IPS-15b (cell line): ENCODE measurements at regions not wholly inside any gene's neighbourhood (a gene's known extent, or its start where the extent isn't known, plus 50 kb on each side); places are given as distances from the start of the nearest gene placed in this dataset.

Source experiments
- H3K27me3 ChIP-seq: one replicate; pipeline ENCODE4 v1.6.1; 2013; ENCODE audit warnings: low read length; ENCODE audit not compliant: control insufficient read depth, insufficient read depth
- H3K36me3 ChIP-seq: one replicate; pipeline ENCODE4 v1.6.1; 2013; ENCODE audit warnings: low read length; ENCODE audit not compliant: control insufficient read depth, insufficient read depth
- H3K4me1 ChIP-seq: one replicate; pipeline ENCODE4 v1.6.1; 2013; ENCODE audit warnings: mild to moderate bottlenecking, low read length; ENCODE audit not compliant: control insufficient read depth, insufficient read depth
- H3K4me3 ChIP-seq: one replicate; pipeline ENCODE4 v1.5.1; 2013; ENCODE audit warnings: low read depth, low read length
- H3K9ac ChIP-seq: one replicate; pipeline ENCODE4 v1.6.1; 2013; ENCODE audit warnings: low read depth, mild to moderate bottlenecking, low read length
- H3K9me3 ChIP-seq: one replicate; pipeline ENCODE4 v1.6.1; 2013; ENCODE audit warnings: mild to moderate bottlenecking, low read length; ENCODE audit not compliant: control insufficient read depth, insufficient read depth

GRCh38 chr1:187626056-187626455 lies 797.3 kb downstream of the PLA2G4A start:
- Histone ChIP-seq H3K27me3 (no peaks in the 10 kb centered on the region), H3K4me1 (peaks cover 28% of the 10 kb centered on the region), H3K36me3 (no peaks in the 10 kb centered on the region), H3K9me3 (peaks cover 10% of the 10 kb centered on the region), H3K9ac (no peak overlapping the region), H3K4me3 (no peak overlapping the region)

GRCh38 chr1:187627516-187627915 lies 798.8 kb downstream of the PLA2G4A start:
- no peaks in the 10 kb centered on the region for H3K36me3 ChIP-seq
- H3K27me3 ChIP-seq: no peaks in the 10 kb centered on the region
- H3K9ac ChIP-seq: no peak overlapping the region
- H3K4me3 ChIP-seq: no peak overlapping the region
- peaks cover 25% of the 10 kb centered on the region for H3K4me1 ChIP-seq
- H3K9me3 ChIP-seq: peaks cover 18% of the 10 kb centered on the region

DNA sequence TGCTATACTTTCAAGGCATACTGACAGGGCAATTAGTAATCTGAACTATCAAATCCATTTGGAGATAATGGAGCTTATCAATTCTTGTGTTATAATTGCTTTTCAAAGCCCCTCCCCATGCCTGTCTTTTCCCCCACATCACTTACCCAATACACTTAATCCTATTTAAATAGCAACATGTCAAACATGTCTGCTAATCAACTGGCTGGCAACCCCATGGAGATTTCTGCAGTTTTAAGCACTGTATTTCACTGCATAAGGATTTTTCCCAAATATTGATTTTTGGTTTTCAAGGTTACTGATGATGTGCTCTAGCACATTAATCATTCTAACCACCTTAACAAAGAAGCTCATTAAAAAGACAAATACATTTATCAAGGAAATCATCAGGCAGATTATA lies 800.3 kb downstream of the PLA2G4A start:
- H3K4me3 ChIP-seq: no peak overlapping the region
- no peaks in the 10 kb centered on the region for H3K36me3 ChIP-seq
- peaks cover 18% of the 10 kb centered on the region for H3K9me3 ChIP-seq
- peaks cover 19% of the 10 kb centered on the region for H3K4me1 ChIP-seq
- H3K9ac ChIP-seq: no peak overlapping the region
- H3K27me3 ChIP-seq: no peaks in the 10 kb centered on the region

- peaks cover 18% of the 10 kb centered on the region for H3K9me3 ChIP-seq
These were observed 802.1 kb downstream of the PLA2G4A start for GRCh38 chr1:187630653-187631380.

DNA sequence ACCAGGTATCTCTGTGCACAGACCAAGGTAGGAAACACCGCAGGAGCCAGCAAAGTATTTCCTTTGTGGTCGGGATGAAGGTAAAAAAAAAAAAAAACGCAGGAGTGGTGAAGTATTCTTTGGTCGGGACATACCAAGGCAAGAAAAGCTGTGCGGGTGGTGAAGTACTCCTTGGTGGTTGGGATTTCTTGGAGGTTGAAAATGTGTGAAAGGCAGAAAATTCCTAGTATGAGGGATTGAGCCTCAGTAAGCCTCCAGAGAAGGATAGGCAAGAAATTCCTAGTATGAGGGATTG lies 802.6 kb downstream of the PLA2G4A start:
- H3K9ac ChIP-seq: no peak overlapping the region
- peaks cover 3% of the 10 kb centered on the region for H3K4me1 ChIP-seq
- no peaks in the 10 kb centered on the region for H3K27me3 ChIP-seq
- H3K9me3 ChIP-seq: peaks cover 18% of the 10 kb centered on the region
- no peak overlapping the region for H3K4me3 ChIP-seq
- no peaks in the 10 kb centered on the region for H3K36me3 ChIP-seq

More at GRCh38 chr1:187630653-187631380, 802.1 kb downstream of the PLA2G4A start:
- Histone ChIP-seq H3K36me3 (no peaks in the 10 kb centered on the region), H3K4me3 (no peak overlapping the region), H3K4me1 (peaks cover 5% of the 10 kb centered on the region), H3K9ac (no peak overlapping the region), H3K27me3 (no peaks in the 10 kb centered on the region)

DNA sequence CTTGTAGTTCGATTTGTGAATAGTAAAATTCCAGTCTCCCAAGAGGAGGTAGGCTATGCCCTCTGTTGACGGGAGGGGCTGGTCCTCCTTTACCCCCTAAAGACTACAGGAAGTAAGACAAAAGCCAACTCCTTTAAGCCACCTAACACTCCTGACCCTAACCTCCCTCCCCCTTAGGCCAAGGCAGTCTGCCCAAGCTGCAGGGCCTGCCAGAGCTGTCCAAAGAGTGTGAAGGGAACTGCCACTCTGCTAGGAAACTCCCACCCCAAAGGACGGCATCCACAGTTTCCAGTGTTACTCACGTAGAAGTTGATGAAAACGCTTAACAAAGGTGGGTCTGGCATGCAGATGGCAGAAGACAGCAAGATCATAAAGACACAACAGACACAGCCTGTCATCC lies 803.2 kb downstream of the PLA2G4A start:
- no peak overlapping the region for H3K9ac ChIP-seq
- no peaks in the 10 kb centered on the region for H3K27me3 ChIP-seq
- H3K4me3 ChIP-seq: no peak overlapping the region

DNA sequence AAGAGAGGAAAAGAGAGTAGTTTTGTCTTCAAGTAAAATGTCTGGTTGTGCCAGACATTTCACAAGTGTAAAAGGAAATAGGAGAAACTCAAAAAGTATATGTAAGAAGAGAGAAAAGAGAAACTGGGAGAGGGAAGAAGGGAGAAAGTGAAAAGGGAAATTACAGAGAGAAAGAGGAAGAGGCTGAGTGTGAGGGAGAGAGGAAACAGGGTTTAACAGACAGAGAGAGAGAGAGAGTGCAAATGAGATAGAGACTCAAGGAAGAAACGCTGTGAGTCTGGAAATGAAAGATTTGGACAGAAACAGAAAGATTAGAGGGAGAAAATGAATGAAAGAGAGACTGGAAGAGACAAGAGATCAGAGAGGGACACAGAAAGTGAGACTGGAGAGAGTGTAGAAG lies 806.2 kb downstream of the PLA2G4A start:
- H3K4me1 ChIP-seq: no peaks in the 10 kb centered on the region
- H3K27me3 ChIP-seq: no peaks in the 10 kb centered on the region
- H3K36me3 ChIP-seq: no peaks in the 10 kb centered on the region
- H3K4me3 ChIP-seq: no peak overlapping the region
- H3K9ac ChIP-seq: no peak overlapping the region
- H3K9me3 ChIP-seq: peaks cover 23% of the 10 kb centered on the region

More for the DNA sequence above, 803.2 kb downstream of the PLA2G4A start:
- Histone ChIP-seq H3K4me1 (no peaks in the 10 kb centered on the region), H3K36me3 (no peaks in the 10 kb centered on the region), H3K9me3 (peaks cover 18% of the 10 kb centered on the region)

- no peak overlapping the region for H3K9ac ChIP-seq
- H3K4me1 ChIP-seq: no peaks in the 10 kb centered on the region
- H3K27me3 ChIP-seq: no peaks in the 10 kb centered on the region
- no peak overlapping the region for H3K4me3 ChIP-seq
- H3K9me3 ChIP-seq: peaks cover 9% of the 10 kb centered on the region
- H3K36me3 ChIP-seq: no peaks in the 10 kb centered on the region
These were observed 810.1 kb downstream of the PLA2G4A start for GRCh38 chr1:187638733-187639434.

- peaks cover 9% of the 10 kb centered on the region for H3K9me3 ChIP-seq
- H3K4me3 ChIP-seq: no peak overlapping the region
- no peaks in the 10 kb centered on the region for H3K36me3 ChIP-seq
- H3K27me3 ChIP-seq: no peaks in the 10 kb centered on the region
- no peaks in the 10 kb centered on the region for H3K4me1 ChIP-seq
- H3K9ac ChIP-seq: no peak overlapping the region
These were observed 812.3 kb downstream of the PLA2G4A start for GRCh38 chr1:187641015-187641414.

- Histone ChIP-seq H3K27me3 (no peaks in the 10 kb centered on the region), H3K4me3 (no peak overlapping the region), H3K4me1 (no peaks in the 10 kb centered on the region), H3K36me3 (no peaks in the 10 kb centered on the region), H3K9ac (no peak overlapping the region), H3K9me3 (peaks cover 9% of the 10 kb centered on the region)
These were observed 812.7 kb downstream of the PLA2G4A start for GRCh38 chr1:187641463-187641862.

- H3K9me3 ChIP-seq: peaks cover 9% of the 10 kb centered on the region
- no peak overlapping the region for H3K4me3 ChIP-seq
- H3K4me1 ChIP-seq: no peaks in the 10 kb centered on the region
- H3K27me3 ChIP-seq: no peaks in the 10 kb centered on the region
- no peak overlapping the region for H3K9ac ChIP-seq
- H3K36me3 ChIP-seq: no peaks in the 10 kb centered on the region
These were observed 813.2 kb downstream of the PLA2G4A start for GRCh38 chr1:187641907-187642306.

DNA sequence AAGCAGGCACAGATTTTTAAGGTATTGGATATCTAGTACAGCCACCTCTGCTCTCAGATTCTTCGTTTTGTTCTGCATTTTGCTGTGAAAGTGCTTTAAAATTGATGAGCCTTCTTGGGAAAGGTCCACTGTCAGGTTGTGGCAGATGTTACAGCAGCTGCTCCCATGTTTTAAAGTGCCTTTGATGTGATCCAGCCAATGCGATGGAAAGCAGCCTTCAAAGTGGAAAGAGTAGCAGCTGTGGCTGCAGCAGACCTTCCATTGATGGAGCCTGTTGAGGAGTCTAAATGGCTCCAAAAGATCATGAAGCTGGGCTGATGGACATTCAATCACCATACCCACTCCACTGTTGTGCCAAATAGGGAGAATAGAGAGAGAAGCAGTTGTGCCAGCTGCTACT lies 816.9 kb downstream of the PLA2G4A start:
- no peak overlapping the region for H3K4me3 ChIP-seq
- no peaks in the 10 kb centered on the region for H3K27me3 ChIP-seq
- peaks cover 5% of the 10 kb centered on the region for H3K9me3 ChIP-seq
- no peaks in the 10 kb centered on the region for H3K4me1 ChIP-seq
- no peak overlapping the region for H3K9ac ChIP-seq
- no peaks in the 10 kb centered on the region for H3K36me3 ChIP-seq
